Kidney epithelial cell (primary cell): ENCODE measurements at regions not wholly inside any gene's neighbourhood (a gene's known extent, or its start where the extent isn't known, plus 50 kb on each side); places are given as distances from the start of the nearest gene placed in this dataset.

ENCODE experiments used
- DNase-seq: peaks from one replicate; pipeline ENCODE4 v3.0.0-alpha.2; 2010; ENCODE audit warnings: low read depth
- H3K27me3 ChIP-seq: 2 replicates; pipeline ENCODE4 v1.6.0; 2011; ENCODE audit warnings: low read length; ENCODE audit not compliant: control insufficient read depth, insufficient read depth
- H3K36me3 ChIP-seq: 2 replicates; pipeline ENCODE4 v1.5.1; 2011; ENCODE audit warnings: low read length; ENCODE audit not compliant: control insufficient read depth, insufficient read depth
- H3K4me3 ChIP-seq: 2 replicates; pipeline ENCODE4 v1.5.1; 2011; ENCODE audit warnings: low read depth, mild to moderate bottlenecking, control low read depth, low read length
- CTCF ChIP-seq: IDR thresholded peaks from 2 replicates; pipeline ENCODE4 v1.5.1; 2011; ENCODE audit warnings: mild to moderate bottlenecking, moderate library complexity, low read length, control low read depth, inconsistent platforms; ENCODE audit not compliant: insufficient read depth, poor library complexity, severe bottlenecking

- DNase-seq = no peak
- no peak for TF ChIP-seq CTCF
- Histone ChIP-seq H3K36me3 (no peaks in the 10 kb centered on the region), H3K27me3 (no peaks in the 10 kb centered on the region), H3K4me3 (no peak overlapping the region)
Measured at GRCh38 chr2:76642129-76642528, 880.0 kb downstream of the LRRTM4 start.

DNA sequence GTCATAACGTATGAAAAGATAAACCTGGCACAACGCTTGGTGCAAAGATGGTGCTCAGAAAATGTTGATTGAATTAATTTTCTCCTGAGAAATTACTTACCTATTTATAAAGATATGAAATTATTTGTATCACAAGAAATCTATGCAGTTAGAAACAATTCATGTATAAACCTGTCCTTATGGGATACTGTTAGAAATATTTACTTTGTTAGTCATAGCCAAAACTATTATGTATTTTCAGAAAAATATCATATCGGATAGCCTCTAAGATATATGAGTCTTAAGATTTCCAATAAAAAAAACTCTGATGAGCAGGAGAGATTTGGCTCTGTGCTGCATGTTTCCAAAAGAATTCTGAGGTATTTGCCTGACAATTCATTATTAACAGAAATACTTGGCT, 880.7 kb downstream of the LRRTM4 start:
- Histone ChIP-seq H3K4me3 (no peak overlapping the region), H3K36me3 (no peaks in the 10 kb centered on the region), H3K27me3 (no peaks in the 10 kb centered on the region)
- no peak for TF ChIP-seq CTCF
- DNase-seq = no peak

DNA sequence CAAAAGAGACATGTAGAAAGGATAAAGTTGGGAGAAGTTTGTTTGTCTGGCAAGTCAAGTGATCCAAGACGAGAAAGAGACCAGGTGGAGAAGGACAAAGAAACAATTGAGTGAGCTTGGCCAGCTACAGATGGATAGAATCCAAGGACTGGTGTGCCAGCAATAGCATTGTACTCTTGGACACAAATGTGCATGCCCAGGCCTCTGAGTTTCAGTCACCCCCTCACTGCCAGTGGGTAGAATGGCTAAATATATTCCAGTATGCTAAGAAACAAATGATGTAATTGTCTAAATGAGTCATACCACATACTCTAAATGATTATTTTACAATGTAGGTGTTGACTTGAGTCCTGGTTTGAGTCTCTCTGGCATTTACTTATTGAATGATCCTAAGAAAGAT, 881.3 kb downstream of the LRRTM4 start:
- Histone ChIP-seq H3K27me3 (no peaks in the 10 kb centered on the region), H3K36me3 (no peaks in the 10 kb centered on the region), H3K4me3 (no peak overlapping the region)
- TF ChIP-seq CTCF = no peak
- DNase-seq = no peak

- Histone ChIP-seq H3K27me3 (no peaks in the 10 kb centered on the region), H3K36me3 (no peaks in the 10 kb centered on the region), H3K4me3 (no peak overlapping the region)
- no peak for DNase-seq
- TF ChIP-seq CTCF = no peak
Measured at GRCh38 chr2:76639171-76639680, 883.0 kb downstream of the LRRTM4 start.

DNA sequence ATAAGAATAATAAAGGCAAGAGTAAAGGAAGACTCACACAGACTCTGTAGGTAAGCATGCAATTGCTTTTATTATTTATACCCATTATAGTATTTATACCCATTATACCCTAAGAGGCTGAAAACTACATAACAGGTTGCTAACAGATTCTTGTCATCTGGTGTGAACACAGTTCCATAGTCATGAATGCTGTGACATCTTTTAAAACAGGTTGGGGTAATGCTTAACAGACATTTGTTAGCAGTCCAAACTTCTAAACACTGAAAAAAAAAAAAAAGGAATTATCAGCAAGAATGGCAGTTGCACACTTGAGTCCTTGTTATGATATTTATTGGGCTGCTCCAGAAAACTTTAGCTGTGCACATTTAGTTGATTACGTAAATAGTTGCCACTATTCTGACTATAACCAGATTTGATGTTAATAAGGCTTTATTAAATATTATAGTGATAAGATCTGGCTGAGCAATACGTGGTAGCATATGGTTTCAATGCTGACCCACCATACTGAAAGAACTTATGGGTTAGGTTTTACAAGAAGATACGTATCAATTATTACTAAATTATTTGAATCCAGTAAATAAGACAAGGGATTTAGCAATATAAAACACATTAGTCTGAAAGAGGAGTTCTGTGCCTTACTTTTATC, 888.8 kb downstream of the LRRTM4 start:
- Histone ChIP-seq H3K27me3 (no peaks in the 10 kb centered on the region), H3K36me3 (no peaks in the 10 kb centered on the region), H3K4me3 (no peak overlapping the region)
- DNase-seq = no peak
- TF ChIP-seq CTCF = no peak

DNA sequence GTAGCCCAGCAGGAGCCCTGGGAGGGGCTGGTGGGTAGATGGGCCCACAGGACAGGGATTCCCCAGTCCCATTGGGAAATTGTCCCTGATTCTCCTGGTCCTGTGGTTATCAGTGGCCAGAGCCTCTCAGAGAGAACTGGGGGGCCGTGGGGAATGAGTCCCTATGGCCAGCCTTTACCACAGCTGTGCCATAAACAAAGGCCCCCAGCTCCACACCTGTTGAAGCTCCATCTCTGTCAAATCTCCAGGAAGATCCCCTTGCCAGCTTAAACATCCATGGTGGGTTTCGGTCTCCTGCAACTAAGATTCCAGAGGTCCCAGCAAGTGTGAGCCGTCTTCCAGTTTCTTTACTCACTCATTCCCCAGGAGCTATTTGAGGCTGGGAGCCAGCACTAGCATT, 897.1 kb downstream of the LRRTM4 start:
- no peak overlapping the region for H3K4me3 ChIP-seq
- no peaks in the 10 kb centered on the region for H3K27me3 ChIP-seq
- TF ChIP-seq CTCF = no peak
- H3K36me3 ChIP-seq = no peaks in the 10 kb centered on the region
- no peak for DNase-seq
